ENCODE measurements at regions not wholly inside any gene's neighbourhood (a gene's known extent, or its start where the extent isn't known, plus 50 kb on each side); places are given as distances from the start of the nearest gene placed in this dataset.

- TF ChIP-seq CTCF (conservative IDR thresholded peaks at IDR 0.05; ENCODE audit: control insufficient read depth, insufficient read depth, low read depth, low read length): no peak
- no peak for DNase-seq (ENCODE audit: low read depth)
- H3K4me3 ChIP-seq (ENCODE audit: control insufficient read depth, low read depth, low read length): no peak overlapping the region
These were observed 51.0 kb upstream of the SNRPB2 start for GRCh38 chr20:16678779-16679178.

- TF ChIP-seq CTCF (conservative IDR thresholded peaks at IDR 0.05; ENCODE audit: control insufficient read depth, insufficient read depth, low read depth, low read length): no peak
- H3K4me3 ChIP-seq (ENCODE audit: control insufficient read depth, low read depth, low read length): no peak overlapping the region
- no peak for DNase-seq (ENCODE audit: low read depth)
These were observed 52.9 kb upstream of the SNRPB2 start for GRCh38 chr20:16676891-16677290.

- DNase-seq (ENCODE audit: low read depth): no peak
- no peak overlapping the region for H3K4me3 ChIP-seq (ENCODE audit: control insufficient read depth, low read depth, low read length)
- no peak for TF ChIP-seq CTCF (conservative IDR thresholded peaks at IDR 0.05; ENCODE audit: control insufficient read depth, insufficient read depth, low read depth, low read length)
These were observed 54.7 kb upstream of the SNRPB2 start for GRCh38 chr20:16675001-16675564.

GRCh38 chr20:16674243-16674642, 55.6 kb upstream of the SNRPB2 start:
- TF ChIP-seq CTCF (conservative IDR thresholded peaks at IDR 0.05; ENCODE audit: control insufficient read depth, insufficient read depth, low read depth, low read length): no peak
- no peak overlapping the region for H3K4me3 ChIP-seq (ENCODE audit: control insufficient read depth, low read depth, low read length)
- DNase-seq (ENCODE audit: low read depth): no peak

- no peak overlapping the region for H3K4me3 ChIP-seq (ENCODE audit: control insufficient read depth, low read depth, low read length)
- DNase-seq (ENCODE audit: low read depth): no peak
- TF ChIP-seq CTCF (conservative IDR thresholded peaks at IDR 0.05; ENCODE audit: control insufficient read depth, insufficient read depth, low read depth, low read length): no peak
These were observed 57.5 kb upstream of the SNRPB2 start for GRCh38 chr20:16672299-16672698.

GRCh38 chr20:16671753-16672152, 58.1 kb upstream of the SNRPB2 start:
- DNase-seq (ENCODE audit: low read depth): no peak
- H3K4me3 ChIP-seq (ENCODE audit: control insufficient read depth, low read depth, low read length): no peak overlapping the region
- no peak for TF ChIP-seq CTCF (conservative IDR thresholded peaks at IDR 0.05; ENCODE audit: control insufficient read depth, insufficient read depth, low read depth, low read length)

- TF ChIP-seq CTCF (conservative IDR thresholded peaks at IDR 0.05; ENCODE audit: control insufficient read depth, insufficient read depth, low read depth, low read length): peak; percentile 12
- no peak overlapping the region for H3K4me3 ChIP-seq (ENCODE audit: control insufficient read depth, low read depth, low read length)
- DNase-seq (ENCODE audit: low read depth): no peak
These were observed 63.6 kb upstream of the SNRPB2 start for GRCh38 chr20:16666272-16666671.

Data from fibroblast of mammary gland (primary cell).